K562 (cell line): ENCODE measurements at regions not wholly inside any gene's neighbourhood (a gene's known extent, or its start where the extent isn't known, plus 50 kb on each side); places are given as distances from the start of the nearest gene placed in this dataset.

Source experiments
- ATAC-seq: fragments of 200-7000 bp; cut with Tn5 transposase; 3 replicates; pipeline ENCODE4 v1.9.1; 2020; ENCODE audit warnings: moderate library complexity
- BruUV-seq: library from RNA; stranded (reverse); fragments of 400-500 nt; replicated peaks from 2 replicates; lab custom pipeline; 2021; lab: Mats Ljungman, UMichigan
- CTCF ChIA-PET: fragments of 300-600 bp; formaldehyde crosslinking; extraction: SDS; loops from one replicate; lab custom pipeline; 2021; ENCODE audit warnings: low intra/inter-chr PET ratio; lab: Yijun Ruan, JAX
- POLR2A ChIA-PET: fragments of 300-600, 350-650 bp; sonication (Branson Sonifier 250); formaldehyde crosslinking; extraction: SDS; loops from one replicate; lab custom pipeline; 2021; ENCODE audit warnings: antibody characterized with exemption, inconsistent platforms; lab: Yijun Ruan, JAX
- DNase-seq, 4 experiments: peaks; one replicate each; pipeline versions ENCODE4 v3.0.0 to v3.0.0-alpha.2; 2011 to 2018; ENCODE audit warnings: low spot score in 3 of 4, mixed read lengths in 3 of 4; ENCODE audit errors: extremely low read depth in 1 of 4
- FAIRE-seq: peaks from 2 replicates; lab custom pipeline; 2011; peaks lifted over from hg19 to GRCh38; lab: Jason Lieb, UNC
- H2AFZ ChIP-seq: 2 replicates; pipeline ENCODE4 v1.6.0; 2011; ENCODE audit warnings: low read depth, low read length, control low read depth, inconsistent platforms
- H3K27ac ChIP-seq: fragments of 200-600 bp; 3 replicates; pipeline ENCODE4 v1.8.0; 2011; ENCODE audit warnings: low read depth, mild to moderate bottlenecking, control low read depth, inconsistent platforms, low read length, moderate library complexity, mixed read lengths; ENCODE audit errors: extremely low read depth
- H3K27me3 ChIP-seq, 2 experiments: fragments of 300-600 bp in 1 of 2; 2 replicates in 1 of 2; 3 replicates in 1 of 2; pipeline versions ENCODE4 v1.6.0 to v1.8.0; 2011; ENCODE audit warnings: inconsistent platforms in 2 of 2, low read length in 2 of 2, mild to moderate bottlenecking in 1 of 2, mixed read lengths in 1 of 2, moderate library complexity in 1 of 2; ENCODE audit not compliant: control insufficient read depth in 2 of 2, insufficient read depth in 2 of 2
- H3K36me3 ChIP-seq: fragments of 300-600 bp; 3 replicates; pipeline ENCODE4 v1.8.0; 2011; ENCODE audit warnings: mild to moderate bottlenecking, low read length, inconsistent platforms; ENCODE audit not compliant: control insufficient read depth, insufficient read depth
- H3K4me1 ChIP-seq, 2 experiments: fragments of 200-600 bp in 1 of 2; replicated peaks in 1 of 2; 2 replicates in 1 of 2; 3 replicates in 1 of 2; pipeline versions ENCODE4 v1.5.1 to v1.8.0; 2011; ENCODE audit warnings: inconsistent platforms in 2 of 2, low read length in 2 of 2, mild to moderate bottlenecking in 1 of 2, mixed read lengths in 1 of 2, moderate library complexity in 1 of 2; ENCODE audit not compliant: control insufficient read depth in 2 of 2, insufficient read depth in 2 of 2
- H3K4me2 ChIP-seq: 2 replicates; pipeline ENCODE4 v1.6.1; 2011; ENCODE audit warnings: low read length, control low read depth, inconsistent platforms, mixed read lengths; ENCODE audit not compliant: insufficient read depth
- H3K4me3 ChIP-seq: fragments of 200-600 bp; sonication (generic), shearing (Covaris generic); 2 replicates; pipeline ENCODE4 v1.5.1; 2016; ENCODE audit warnings: control low read depth, inconsistent platforms
- H3K79me2 ChIP-seq: fragments of 200-600 bp; 3 replicates; pipeline ENCODE4 v1.8.0; 2011; ENCODE audit warnings: low read length, inconsistent platforms; ENCODE audit not compliant: control insufficient read depth, insufficient read depth
- H3K9ac ChIP-seq, 2 experiments: 2 replicates each; pipeline versions ENCODE4 v1.6.0 to v1.6.1; 2011; ENCODE audit warnings: low read depth in 2 of 2, low read length in 2 of 2, control low read depth in 1 of 2, inconsistent platforms in 1 of 2, mild to moderate bottlenecking in 1 of 2, mixed read lengths in 1 of 2; ENCODE audit not compliant: insufficient read depth in 1 of 2
- H3K9me1 ChIP-seq: one replicate; pipeline ENCODE4 v1.6.0; 2011; ENCODE audit warnings: inconsistent platforms, mild to moderate bottlenecking, low read length, moderate library complexity; ENCODE audit not compliant: control insufficient read depth, insufficient read depth
- H3K9me3 ChIP-seq: replicated peaks from 2 replicates; pipeline ENCODE4 v1.5.1; 2011; ENCODE audit warnings: low read depth, low read length, inconsistent platforms; ENCODE audit not compliant: control insufficient read depth, insufficient read depth
- H4K20me1 ChIP-seq: replicated peaks from 2 replicates; pipeline ENCODE4 v1.6.1; 2011; ENCODE audit warnings: low read length, inconsistent platforms, mixed read lengths; ENCODE audit not compliant: control insufficient read depth, insufficient read depth
- DACH1 ChIP-seq: fragments of 450-650 bp; IDR thresholded peaks from 2 replicates; pipeline ENCODE4 v1.6.1; 2018; ENCODE audit not compliant: partially characterized antibody
- ELF1 ChIP-seq: fragments of 200-800 bp; sonication (Bioruptor generic); IDR thresholded peaks from 2 replicates; pipeline ENCODE4 v1.6.1; 2016; ENCODE audit warnings: missing genetic modification characterization, missing compliant biosample characterization
- NCOA2 ChIP-seq, 2 experiments: fragments of 450-650 bp; IDR thresholded peaks; 2 replicates each; pipeline ENCODE4 v1.6.1; 2018; ENCODE audit warnings: mild to moderate bottlenecking in 2 of 2, moderate library complexity in 1 of 2; ENCODE audit not compliant: partially characterized antibody in 2 of 2
- PTTG1 ChIP-seq: fragments of 450-650 bp; IDR thresholded peaks from 2 replicates; pipeline ENCODE4 v1.6.1; 2016; ENCODE audit warnings: low read depth, mild to moderate bottlenecking, missing genetic modification characterization, missing compliant biosample characterization
- TBL1XR1 ChIP-seq, 2 experiments: IDR thresholded peaks; 2 replicates each; pipeline ENCODE4 v1.6.1; 2012; ENCODE audit warnings: improper control_type of control experiment in 2 of 2, low read length in 2 of 2, mild to moderate bottlenecking in 1 of 2
- TEAD1 ChIP-seq, 2 experiments: fragments of 450-650 bp in 1 of 2; sonication (generic) in 1 of 2; formaldehyde crosslinking; IDR thresholded peaks; 2 replicates each; pipeline versions ENCODE4 v1.4.0 to v1.8.0; 2020 to 2022; ENCODE audit warnings: mild to moderate bottlenecking in 2 of 2, missing genetic modification reagents in 1 of 2
- WGBS: fragments of 100-300 bp; shearing (Covaris generic); methylation state at CpG from one replicate; pipeline ENCODE4 v1.1.6; 2016; ENCODE audit warnings: low coverage, mixed read lengths; ENCODE audit not compliant: insufficient coverage; ENCODE audit errors: missing lambda C conversion rate; 5-methylcytosine and 5-hydroxymethylcytosine counted together
- in situ Hi-C: fragments of 300-500 bp; cut with MboI; formaldehyde crosslinking; loops from 4 replicates; pipeline ENCODE4 v1.15.0; 2018; ENCODE audit warnings: inconsistent platforms, mixed read lengths
- intact Hi-C: fragments of 100-400 bp; cut with micrococcal nuclease; formaldehyde crosslinking; loops from 2 replicates; pipeline ENCODE4 v1.14.2; 2022
- TF ChIP-seq, protein P1 (sequence below): fragments of 450-650 bp; formaldehyde crosslinking; IDR thresholded peaks from 2 replicates; pipeline ENCODE4 v1.4.0; 2020; ENCODE audit warnings: mild to moderate bottlenecking, moderate library complexity
- TF ChIP-seq, protein P2 (sequence below): fragments of 150-350 bp; conservative IDR thresholded peaks from 2 replicates; pipeline ENCODE4 v1.6.1; 2014; ENCODE audit warnings: low read length
- TF ChIP-seq, protein P3 (sequence below): sonication (generic); formaldehyde crosslinking; IDR thresholded peaks from 2 replicates; pipeline ENCODE4 v1.8.1; 2023; ENCODE audit warnings: mild to moderate bottlenecking, missing genetic modification reagents
- TF ChIP-seq, protein P4 (sequence below), 2 experiments: fragments of 200-800 bp in 1 of 2; sonication (Bioruptor generic) in 1 of 2; sonication (generic) in 1 of 2; formaldehyde crosslinking in 1 of 2; IDR thresholded peaks in 1 of 2; conservative IDR thresholded peaks in 1 of 2; 2 replicates each; pipeline versions ENCODE4 v1.5.0 to v1.6.1; 2016 to 2020; ENCODE audit warnings: missing compliant biosample characterization in 1 of 2, missing genetic modification characterization in 1 of 2, missing genetic modification reagents in 1 of 2
- TF ChIP-seq, protein P5 (sequence below): fragments of 450-650 bp; IDR thresholded peaks from 2 replicates; pipeline ENCODE4 v1.6.1; 2018; ENCODE audit warnings: mild to moderate bottlenecking, low read depth; ENCODE audit not compliant: partially characterized antibody

DNA sequence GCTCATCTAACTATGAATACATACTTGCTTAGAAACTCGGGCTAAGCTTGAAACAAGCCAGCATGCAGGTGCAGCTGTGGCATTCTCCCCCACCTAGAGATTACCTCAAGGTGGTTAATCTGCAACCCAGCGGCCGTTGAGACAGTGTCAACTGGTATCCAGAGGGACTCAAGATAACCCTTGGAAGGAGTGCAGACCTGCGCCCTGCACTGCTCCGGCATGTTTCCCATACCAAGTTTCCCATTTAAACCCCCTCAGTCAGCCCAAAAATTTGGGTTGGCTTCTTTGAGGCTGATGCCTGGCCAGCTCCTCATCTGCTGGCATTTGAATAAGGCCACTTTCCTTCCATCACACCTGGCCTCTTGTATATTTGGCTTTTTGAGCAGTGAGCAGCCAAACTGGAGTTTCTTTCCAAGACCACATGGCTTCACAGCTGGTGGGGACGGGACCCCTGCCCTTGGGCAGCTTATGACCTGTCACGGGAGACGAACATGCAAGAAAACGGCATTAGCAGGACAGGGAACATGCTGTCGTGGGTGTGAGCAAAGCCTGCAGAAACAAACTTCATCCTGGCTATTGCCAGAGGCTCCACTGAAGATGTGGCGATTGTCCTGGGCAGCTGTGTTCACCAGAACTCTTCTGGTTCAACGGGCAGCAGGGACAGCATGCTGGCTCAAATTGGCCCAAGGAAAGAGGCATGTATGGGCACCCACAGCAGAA is 98.2 kb downstream of the PLXNA1 start (continued):
- TF ChIP-seq, protein P1, sequence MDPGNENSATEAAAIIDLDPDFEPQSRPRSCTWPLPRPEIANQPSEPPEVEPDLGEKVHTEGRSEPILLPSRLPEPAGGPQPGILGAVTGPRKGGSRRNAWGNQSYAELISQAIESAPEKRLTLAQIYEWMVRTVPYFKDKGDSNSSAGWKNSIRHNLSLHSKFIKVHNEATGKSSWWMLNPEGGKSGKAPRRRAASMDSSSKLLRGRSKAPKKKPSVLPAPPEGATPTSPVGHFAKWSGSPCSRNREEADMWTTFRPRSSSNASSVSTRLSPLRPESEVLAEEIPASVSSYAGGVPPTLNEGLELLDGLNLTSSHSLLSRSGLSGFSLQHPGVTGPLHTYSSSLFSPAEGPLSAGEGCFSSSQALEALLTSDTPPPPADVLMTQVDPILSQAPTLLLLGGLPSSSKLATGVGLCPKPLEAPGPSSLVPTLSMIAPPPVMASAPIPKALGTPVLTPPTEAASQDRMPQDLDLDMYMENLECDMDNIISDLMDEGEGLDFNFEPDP = no peak

DNA sequence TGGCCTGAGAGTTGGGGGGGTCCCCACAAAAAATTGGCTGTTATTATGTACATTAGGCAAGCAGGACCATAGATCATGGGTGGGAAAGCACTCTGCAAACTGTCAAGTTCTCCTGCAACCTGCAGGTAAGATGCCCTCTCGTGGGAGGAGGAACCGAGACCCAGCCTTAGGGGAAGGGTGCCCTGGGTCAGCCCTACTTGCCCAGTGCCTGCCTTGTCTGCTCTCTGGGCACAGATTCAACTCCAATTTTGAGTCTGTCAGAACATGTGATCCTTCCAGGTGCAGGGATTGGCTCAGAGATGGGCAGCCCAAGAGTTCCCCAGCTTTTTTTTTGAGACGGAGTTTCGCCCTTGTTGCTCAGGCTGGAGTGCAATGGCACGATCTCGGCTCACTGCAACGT is 99.2 kb downstream of the PLXNA1 start:
- Histone ChIP-seq H3K4me3 (no peak overlapping the region), H3K27me3 (peaks cover 0 to 49% of the 10 kb centered on the region in 2 experiments; a peak in 3 of 5 replicates), H3K9ac (no peak overlapping the region), H3K4me1 (no peaks in the 10 kb centered on the region; a peak in 1 of 5 replicates), H3K9me3 (no peaks in the 10 kb centered on the region), H4K20me1 (no peaks in the 10 kb centered on the region), H3K27ac (no peak overlapping the region), H2AFZ (no peak overlapping the region), H3K9me1 (no peaks in the 10 kb centered on the region), H3K79me2 (no peaks in the 10 kb centered on the region), H3K36me3 (no peaks in the 10 kb centered on the region), H3K4me2 (no peak overlapping the region)
- DNase-seq = no peak
- no peak for FAIRE-seq
- no peak for ATAC-seq
- in situ Hi-C loops (no loop called here), intact Hi-C loops (no loop called here)
- BruUV-seq = no TSS peak
- WGBS = 0% methylated on average over 4 of the region's 7 CpGs
- ChIA-PET POLR2A (no interaction called here), CTCF (no interaction called here)
- TF ChIP-seq ELF1 (tag) = no peak
- TF ChIP-seq, protein P2, sequence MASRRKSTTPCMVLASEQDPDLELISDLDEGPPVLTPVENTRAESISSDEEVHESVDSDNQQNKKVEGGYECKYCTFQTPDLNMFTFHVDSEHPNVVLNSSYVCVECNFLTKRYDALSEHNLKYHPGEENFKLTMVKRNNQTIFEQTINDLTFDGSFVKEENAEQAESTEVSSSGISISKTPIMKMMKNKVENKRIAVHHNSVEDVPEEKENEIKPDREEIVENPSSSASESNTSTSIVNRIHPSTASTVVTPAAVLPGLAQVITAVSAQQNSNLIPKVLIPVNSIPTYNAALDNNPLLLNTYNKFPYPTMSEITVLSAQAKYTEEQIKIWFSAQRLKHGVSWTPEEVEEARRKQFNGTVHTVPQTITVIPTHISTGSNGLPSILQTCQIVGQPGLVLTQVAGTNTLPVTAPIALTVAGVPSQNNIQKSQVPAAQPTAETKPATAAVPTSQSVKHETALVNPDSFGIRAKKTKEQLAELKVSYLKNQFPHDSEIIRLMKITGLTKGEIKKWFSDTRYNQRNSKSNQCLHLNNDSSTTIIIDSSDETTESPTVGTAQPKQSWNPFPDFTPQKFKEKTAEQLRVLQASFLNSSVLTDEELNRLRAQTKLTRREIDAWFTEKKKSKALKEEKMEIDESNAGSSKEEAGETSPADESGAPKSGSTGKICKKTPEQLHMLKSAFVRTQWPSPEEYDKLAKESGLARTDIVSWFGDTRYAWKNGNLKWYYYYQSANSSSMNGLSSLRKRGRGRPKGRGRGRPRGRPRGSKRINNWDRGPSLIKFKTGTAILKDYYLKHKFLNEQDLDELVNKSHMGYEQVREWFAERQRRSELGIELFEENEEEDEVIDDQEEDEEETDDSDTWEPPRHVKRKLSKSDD = no peak
- no peak for TF ChIP-seq NCOA2 (IDR thresholded peaks at IDR 0.05; ENCODE audit: partially characterized antibody in 2 of 2)
- no peak for TF ChIP-seq TBL1XR1 (IDR thresholded peaks at IDR 0.05; ENCODE audit: low read length in 2 of 2)
- TF ChIP-seq TEAD1 (CRISPR knock-in tag; IDR thresholded peaks at IDR 0.05) = no peak
- TF ChIP-seq DACH1 = no peak
- TF ChIP-seq, protein P3, sequence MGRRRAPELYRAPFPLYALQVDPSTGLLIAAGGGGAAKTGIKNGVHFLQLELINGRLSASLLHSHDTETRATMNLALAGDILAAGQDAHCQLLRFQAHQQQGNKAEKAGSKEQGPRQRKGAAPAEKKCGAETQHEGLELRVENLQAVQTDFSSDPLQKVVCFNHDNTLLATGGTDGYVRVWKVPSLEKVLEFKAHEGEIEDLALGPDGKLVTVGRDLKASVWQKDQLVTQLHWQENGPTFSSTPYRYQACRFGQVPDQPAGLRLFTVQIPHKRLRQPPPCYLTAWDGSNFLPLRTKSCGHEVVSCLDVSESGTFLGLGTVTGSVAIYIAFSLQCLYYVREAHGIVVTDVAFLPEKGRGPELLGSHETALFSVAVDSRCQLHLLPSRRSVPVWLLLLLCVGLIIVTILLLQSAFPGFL (CRISPR knock-in tag) = no peak
- TF ChIP-seq, protein P4, sequence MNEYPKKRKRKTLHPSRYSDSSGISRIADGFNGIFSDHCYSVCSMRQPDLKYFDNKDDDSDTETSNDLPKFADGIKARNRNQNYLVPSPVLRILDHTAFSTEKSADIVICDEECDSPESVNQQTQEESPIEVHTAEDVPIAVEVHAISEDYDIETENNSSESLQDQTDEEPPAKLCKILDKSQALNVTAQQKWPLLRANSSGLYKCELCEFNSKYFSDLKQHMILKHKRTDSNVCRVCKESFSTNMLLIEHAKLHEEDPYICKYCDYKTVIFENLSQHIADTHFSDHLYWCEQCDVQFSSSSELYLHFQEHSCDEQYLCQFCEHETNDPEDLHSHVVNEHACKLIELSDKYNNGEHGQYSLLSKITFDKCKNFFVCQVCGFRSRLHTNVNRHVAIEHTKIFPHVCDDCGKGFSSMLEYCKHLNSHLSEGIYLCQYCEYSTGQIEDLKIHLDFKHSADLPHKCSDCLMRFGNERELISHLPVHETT (CRISPR knock-in tag; conservative IDR thresholded peaks at IDR 0.05 in 1 of 2, IDR thresholded peaks at IDR 0.05 in 1 of 2) = no peak
- no peak for TF ChIP-seq PTTG1
- TF ChIP-seq, protein P5, sequence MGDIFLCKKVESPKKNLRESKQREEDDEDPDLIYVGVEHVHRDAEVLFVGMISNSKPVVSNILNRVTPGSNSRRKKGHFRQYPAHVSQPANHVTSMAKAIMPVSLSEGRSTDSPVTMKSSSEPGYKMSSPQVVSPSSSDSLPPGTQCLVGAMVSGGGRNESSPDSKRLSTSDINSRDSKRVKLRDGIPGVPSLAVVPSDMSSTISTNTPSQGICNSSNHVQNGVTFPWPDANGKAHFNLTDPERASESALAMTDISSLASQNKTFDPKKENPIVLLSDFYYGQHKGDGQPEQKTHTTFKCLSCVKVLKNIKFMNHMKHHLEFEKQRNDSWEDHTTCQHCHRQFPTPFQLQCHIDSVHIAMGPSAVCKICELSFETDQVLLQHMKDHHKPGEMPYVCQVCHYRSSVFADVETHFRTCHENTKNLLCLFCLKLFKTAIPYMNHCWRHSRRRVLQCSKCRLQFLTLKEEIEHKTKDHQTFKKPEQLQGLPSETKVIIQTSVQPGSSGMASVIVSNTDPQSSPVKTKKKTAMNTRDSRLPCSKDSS = no peak
